ENCODE measurements at regions not wholly inside any gene's neighbourhood (a gene's known extent, or its start where the extent isn't known, plus 50 kb on each side); places are given as distances from the start of the nearest gene placed in this dataset.
"Not testable (repeated sequence)": the region's sequence is repeated elsewhere in the genome, so short reads cannot be mapped to it uniquely, and the experiment has no call there.

GRCh38 chr5:125226825-125227224 is 480.4 kb upstream of the ZNF608 start:
- no peak for DNase-seq

- DNase-seq, result no peak
Observed at GRCh38 chr5:125227333-125228095, 481.1 kb upstream of the ZNF608 start.

- no peak for DNase-seq
Observed at GRCh38 chr5:125228363-125229070, 482.1 kb upstream of the ZNF608 start.

- DNase-seq, result no peak
Observed at GRCh38 chr5:125229556-125229955, 483.1 kb upstream of the ZNF608 start.

- no peak for DNase-seq
Observed at GRCh38 chr5:125232779-125233230, 486.4 kb upstream of the ZNF608 start.

- no peak for DNase-seq
Observed at GRCh38 chr5:125233944-125234343, 487.5 kb upstream of the ZNF608 start.

- DNase-seq, result no peak
Observed at GRCh38 chr5:125236007-125236406, 489.6 kb upstream of the ZNF608 start.

- DNase-seq, result no peak
Observed at GRCh38 chr5:125236981-125237380, 490.5 kb upstream of the ZNF608 start.

- no peak for DNase-seq
Observed at GRCh38 chr5:125244531-125244930, 498.1 kb upstream of the ZNF608 start.

- DNase-seq, result no peak
Observed at GRCh38 chr5:125245216-125245615, 498.8 kb upstream of the ZNF608 start.

- DNase-seq, result no peak
Observed at GRCh38 chr5:125249400-125249799, 503.0 kb upstream of the ZNF608 start.

- no peak for DNase-seq
Observed at GRCh38 chr5:125251703-125252102, 505.3 kb upstream of the ZNF608 start.

- DNase-seq, result not testable (repeated sequence)
Observed at GRCh38 chr5:125253634-125254033, 507.2 kb upstream of the ZNF608 start.

GRCh38 chr5:125254267-125254666 is 507.8 kb upstream of the ZNF608 start:
- no peak for DNase-seq

GRCh38 chr5:125256296-125256695 is 509.9 kb upstream of the ZNF608 start:
- no peak for DNase-seq

- no peak for DNase-seq
Observed at GRCh38 chr5:125257057-125257972, 510.9 kb upstream of the ZNF608 start.

- no peak for DNase-seq
Observed at GRCh38 chr5:125257997-125258396, 511.6 kb upstream of the ZNF608 start.

- no peak for DNase-seq
Observed at GRCh38 chr5:125258615-125259014, 512.2 kb upstream of the ZNF608 start.

- DNase-seq, result no peak
Observed at GRCh38 chr5:125261505-125262250, 515.2 kb upstream of the ZNF608 start.

- no peak for DNase-seq
Observed at GRCh38 chr5:125262782-125263181, 516.3 kb upstream of the ZNF608 start.

GRCh38 chr5:125263356-125263755 is 516.9 kb upstream of the ZNF608 start:
- DNase-seq, result no peak

- no peak for DNase-seq
Observed at GRCh38 chr5:125266106-125266505, 519.7 kb upstream of the ZNF608 start.

Data from NCI-H2081 treated with DMSO at 0.1 percent for 48 hours (cell line).